GM19463 (cell line): ENCODE measurements at regions not wholly inside any gene's neighbourhood (a gene's known extent, or its start where the extent isn't known, plus 50 kb on each side); places are given as distances from the start of the nearest gene placed in this dataset.
"Not testable (repeated sequence)": the region's sequence is repeated elsewhere in the genome, so short reads cannot be mapped to it uniquely, and the experiment has no call there.

Experiments
- ATAC-seq: cut with Tn5 transposase; IDR thresholded peaks from one replicate; pipeline ENCODE4 v1.9.1; 2021; ENCODE audit warnings: mild to moderate bottlenecking, moderate library complexity; ENCODE audit not compliant: unreplicated experiment

GRCh38 chr21:21996891-21997290 is 998.7 kb downstream of the NCAM2 start:
- ATAC-seq = no peak

- ATAC-seq = no peak
Observed at GRCh38 chr21:21997390-21998333, 999.5 kb downstream of the NCAM2 start.

DNA sequence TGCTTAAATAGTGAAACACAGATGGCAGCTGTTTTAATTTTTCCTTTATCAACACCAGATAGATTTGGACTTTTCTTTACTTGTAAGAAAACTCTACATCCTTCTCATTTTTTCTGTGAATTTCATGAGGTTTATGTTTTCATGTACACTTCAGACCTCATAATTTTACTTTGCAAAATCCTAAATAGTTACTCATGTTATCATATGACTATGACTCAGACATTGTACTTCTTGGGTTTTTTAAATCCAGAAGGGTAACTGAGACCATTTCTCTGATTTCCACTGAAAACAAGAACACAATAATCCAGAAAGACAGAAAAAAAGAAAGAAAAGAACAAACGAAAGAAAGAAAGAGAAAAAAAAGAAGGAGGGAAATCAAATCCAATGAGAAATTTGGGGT is 1021.6 kb downstream of the NCAM2 start:
- ATAC-seq = no peak

DNA sequence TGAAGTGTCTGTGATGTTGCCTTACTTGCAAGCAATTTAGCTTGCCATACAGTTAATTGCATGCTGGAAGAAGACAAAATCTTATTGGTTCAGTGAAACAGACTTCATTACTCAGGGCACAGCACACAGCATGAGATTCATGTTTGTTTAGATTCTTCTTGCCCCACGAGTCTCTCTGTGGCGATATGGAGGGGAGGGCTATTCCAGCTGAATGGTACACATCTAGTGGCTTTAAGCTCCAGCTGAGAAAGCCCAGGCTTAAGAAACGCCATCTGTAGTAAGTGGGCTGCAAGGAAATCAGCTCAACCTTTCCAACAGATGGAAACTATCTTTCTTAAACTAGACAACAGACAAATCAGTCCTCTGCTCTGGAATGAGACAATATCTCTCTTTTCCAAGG is 1022.0 kb downstream of the NCAM2 start:
- no peak for ATAC-seq

DNA sequence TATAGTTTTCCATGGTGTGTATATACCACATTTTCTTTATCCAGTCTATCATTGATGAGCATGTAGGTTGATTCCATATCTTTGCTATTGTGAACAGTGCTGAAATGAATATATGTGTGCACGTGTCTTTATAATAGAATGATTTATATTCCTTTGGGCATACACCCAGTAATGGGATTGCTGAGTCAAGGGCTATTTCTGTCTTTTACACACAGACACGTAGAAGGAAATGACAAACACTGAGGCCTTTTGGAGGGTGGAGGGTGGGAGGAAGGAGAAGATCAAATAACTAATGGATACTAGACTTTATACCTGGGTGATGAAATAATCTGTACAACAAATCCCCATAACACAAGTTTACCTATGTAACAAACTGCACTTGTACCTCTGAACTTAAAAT is 1025.7 kb downstream of the NCAM2 start:
- ATAC-seq = not testable (repeated sequence)

GRCh38 chr21:22044431-22044830 is 1046.2 kb downstream of the NCAM2 start:
- ATAC-seq = no peak

- no peak for ATAC-seq
Observed at GRCh38 chr21:22046576-22046975, 1048.4 kb downstream of the NCAM2 start.

DNA sequence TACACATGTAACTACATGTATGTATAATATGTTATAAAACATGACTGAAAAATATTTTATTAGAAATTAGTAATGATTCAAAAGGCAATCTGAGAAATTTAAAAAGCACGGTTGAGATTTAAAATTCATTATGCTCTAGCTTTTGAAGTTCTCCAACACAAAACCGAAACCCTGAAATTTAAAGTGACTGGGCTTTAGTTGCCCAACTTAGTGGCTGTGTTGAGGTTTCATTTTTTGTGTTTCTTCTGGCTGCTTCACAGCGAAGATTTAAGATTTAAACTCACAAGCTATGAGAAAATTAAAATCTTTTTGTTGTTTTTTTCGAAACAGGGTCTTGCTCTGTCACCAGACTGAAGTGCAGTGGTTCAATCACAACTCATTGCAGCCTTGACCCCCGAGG is 1058.7 kb downstream of the NCAM2 start:
- no peak for ATAC-seq

DNA sequence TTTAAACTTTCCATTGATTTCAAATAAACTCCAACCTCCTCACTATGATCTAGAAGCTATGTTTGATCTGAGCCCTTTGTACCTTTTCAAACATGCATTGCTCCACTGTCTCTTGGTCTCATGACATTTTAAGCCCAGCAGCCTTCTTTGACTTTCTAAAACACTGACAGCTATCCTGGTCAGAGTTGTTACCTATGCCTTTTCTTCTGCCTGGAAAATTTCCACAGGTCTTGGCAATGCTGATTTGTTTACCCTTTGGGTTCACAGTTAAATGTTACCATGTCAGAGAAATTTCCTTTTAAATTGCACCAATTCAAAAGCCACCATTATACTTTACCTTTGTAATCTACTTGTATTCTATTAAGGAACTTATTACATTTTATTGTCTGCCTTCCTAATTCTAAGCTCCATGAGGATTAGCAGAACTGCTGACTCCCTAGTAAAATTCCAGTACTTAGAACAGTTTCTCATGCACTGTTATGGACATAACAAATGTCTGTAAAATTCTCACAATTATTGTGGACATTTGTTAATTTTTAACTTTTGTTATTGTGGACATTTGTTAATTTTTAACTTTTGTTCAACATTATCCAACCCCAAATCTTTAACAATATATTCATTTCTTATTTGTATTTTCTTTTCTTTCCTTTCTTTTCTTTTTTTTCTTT is 1064.4 kb downstream of the NCAM2 start:
- no peak for ATAC-seq

- ATAC-seq = no peak
Observed at GRCh38 chr21:22063140-22063539, 1064.9 kb downstream of the NCAM2 start.

DNA sequence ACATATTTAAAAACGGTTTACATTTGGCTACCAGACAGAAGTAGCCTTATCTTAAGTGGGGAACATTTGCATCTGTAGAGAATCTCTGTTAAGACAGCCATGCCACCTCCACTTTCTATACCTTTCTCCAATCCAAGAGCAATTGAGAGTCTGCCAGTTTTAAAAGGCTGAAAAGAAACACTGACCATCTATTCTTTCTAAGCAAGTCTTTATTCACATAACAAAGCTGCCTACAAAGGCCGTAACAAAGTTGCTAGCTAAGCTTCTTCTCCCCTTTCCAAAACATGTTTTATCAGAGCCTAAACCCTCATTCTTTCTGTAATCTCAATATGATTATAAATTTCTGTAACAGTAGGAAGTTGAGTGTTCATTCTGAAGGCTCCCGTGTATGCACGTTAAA is 1078.3 kb downstream of the NCAM2 start:
- no peak for ATAC-seq

DNA sequence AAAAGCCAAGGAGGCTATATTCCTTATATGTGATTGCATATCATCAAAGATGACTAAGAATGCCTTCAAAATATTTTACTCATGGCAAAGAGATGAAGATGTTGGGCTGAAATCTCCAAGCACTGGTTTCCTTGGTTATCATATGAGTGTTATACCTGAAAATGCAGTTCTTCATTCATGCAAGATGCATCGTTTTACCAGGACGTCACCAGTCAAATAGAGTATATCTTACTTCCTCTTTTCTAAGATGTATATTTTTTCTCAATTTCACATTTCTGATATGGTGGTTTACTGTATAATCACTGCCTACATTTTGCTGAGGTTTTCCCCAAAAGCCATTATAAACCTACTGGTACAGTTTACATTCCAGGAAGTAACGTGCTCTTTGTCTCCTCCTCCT is 1085.7 kb downstream of the NCAM2 start:
- no peak for ATAC-seq

DNA sequence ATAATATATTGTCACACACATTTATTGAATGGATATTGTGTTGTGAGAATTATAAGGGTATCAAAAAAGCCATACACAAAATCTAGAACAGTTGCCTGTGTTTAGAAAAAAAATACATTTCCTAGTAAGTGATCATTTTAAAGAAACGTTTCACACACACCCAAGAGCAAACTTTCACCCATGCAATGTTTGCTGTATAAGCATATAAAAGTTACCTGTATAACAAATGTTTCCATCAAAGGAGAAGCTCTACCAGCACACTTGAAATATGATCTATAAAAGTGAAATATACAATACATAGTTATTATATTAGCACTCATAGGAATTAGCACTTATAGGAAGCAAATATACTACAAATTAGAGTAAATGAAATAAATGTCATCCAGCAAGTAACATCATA is 1098.1 kb downstream of the NCAM2 start:
- no peak for ATAC-seq

- no peak for ATAC-seq
Observed at GRCh38 chr21:22106720-22107410, 1108.7 kb downstream of the NCAM2 start.

GRCh38 chr21:22115746-22116145 is 1117.5 kb downstream of the NCAM2 start:
- no peak for ATAC-seq

DNA sequence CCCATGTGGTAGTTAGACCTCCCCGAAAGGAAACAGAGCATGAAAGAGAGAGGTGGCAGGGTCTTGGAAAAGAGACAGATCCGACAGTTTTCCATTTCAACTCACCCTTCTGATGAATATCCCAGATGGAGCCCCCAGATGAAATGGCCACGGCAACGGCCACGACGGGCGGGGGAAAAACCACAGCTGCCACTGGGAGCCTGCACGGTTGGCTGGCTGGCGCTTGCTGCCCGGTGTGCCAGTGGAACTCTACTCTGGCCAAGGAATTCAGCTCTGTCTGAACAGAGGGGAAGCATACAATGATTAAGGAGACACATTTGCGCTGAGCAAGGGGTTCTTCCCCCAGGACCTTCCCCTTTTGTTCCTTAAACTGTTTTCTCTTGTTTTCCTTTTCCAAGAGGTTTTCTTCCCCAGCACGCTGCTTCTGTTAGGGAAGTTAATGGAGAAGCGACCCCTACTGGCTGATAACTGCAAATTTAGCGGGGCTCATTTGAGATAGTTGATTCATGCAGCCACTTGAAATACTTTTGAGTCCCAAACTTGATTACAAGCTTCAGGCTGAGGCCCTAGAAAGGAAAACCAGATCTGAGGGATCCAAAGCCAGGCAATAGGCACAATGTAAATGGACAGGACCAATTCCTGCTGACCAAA is 1122.5 kb downstream of the NCAM2 start:
- no peak for ATAC-seq

DNA sequence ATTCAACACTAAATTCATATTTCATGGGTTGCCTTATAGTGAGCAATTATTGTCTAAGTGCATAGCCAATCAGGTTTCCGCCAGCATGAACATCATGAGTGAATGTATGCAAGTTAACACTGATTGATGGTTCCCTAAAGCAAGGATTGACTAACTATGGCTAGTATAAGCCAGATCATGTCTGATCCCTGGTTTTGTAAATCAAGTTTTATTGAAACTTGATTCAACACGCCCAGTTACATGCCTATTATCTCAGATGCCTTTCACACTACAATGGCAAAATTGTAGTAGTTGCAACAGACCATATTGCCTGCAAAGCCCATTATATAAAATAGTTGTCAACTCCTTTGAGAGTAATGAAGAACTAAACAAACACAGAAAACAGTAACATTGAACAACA is 1127.4 kb downstream of the NCAM2 start:
- no peak for ATAC-seq

DNA sequence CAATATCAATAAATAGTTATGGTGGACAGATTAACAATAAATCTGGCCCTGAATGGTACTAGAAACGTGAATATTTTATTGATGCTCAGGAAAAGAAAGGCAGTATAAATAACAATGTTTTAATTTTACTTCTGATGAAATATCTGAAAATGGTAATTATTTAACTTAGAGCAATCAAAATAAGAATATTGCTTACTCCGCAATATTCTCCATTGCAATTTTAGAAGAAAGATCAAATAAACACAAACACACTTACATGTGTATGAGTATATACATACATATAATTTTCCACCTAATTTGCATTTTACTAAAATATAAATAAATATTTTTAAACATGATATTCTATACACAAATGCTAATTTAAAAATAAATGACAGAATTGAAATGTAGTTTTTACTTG is 1130.5 kb downstream of the NCAM2 start:
- ATAC-seq = no peak

GRCh38 chr21:22132358-22133071 is 1134.3 kb downstream of the NCAM2 start:
- no peak for ATAC-seq

- ATAC-seq = no peak
Observed at GRCh38 chr21:22136740-22137139, 1138.5 kb downstream of the NCAM2 start.
